Glutamatergic neuron (in vitro differentiated cells): ENCODE measurements at regions not wholly inside any gene's neighbourhood (a gene's known extent, or its start where the extent isn't known, plus 50 kb on each side); places are given as distances from the start of the nearest gene placed in this dataset.

Experiments
- DNase-seq: peaks from one replicate; pipeline ENCODE4 v3.0.0; 2022
- H3K27ac Mint-ChIP-seq: one replicate; pipeline ENCODE4 v1.8.0; 2020; ENCODE audit warnings: mild to moderate bottlenecking, mixed read lengths, inconsistent platforms; ENCODE audit not compliant: unreplicated experiment
- H3K27me3 Mint-ChIP-seq: one replicate; pipeline ENCODE4 v1.8.0; 2020; ENCODE audit warnings: mild to moderate bottlenecking, moderate library complexity, mixed read lengths, inconsistent platforms; ENCODE audit not compliant: unreplicated experiment
- H3K36me3 Mint-ChIP-seq: one replicate; pipeline ENCODE4 v1.8.0; 2020; ENCODE audit warnings: mild to moderate bottlenecking, mixed read lengths, inconsistent platforms; ENCODE audit not compliant: unreplicated experiment
- H3K4me1 Mint-ChIP-seq: one replicate; pipeline ENCODE4 v1.8.0; 2020; ENCODE audit warnings: mild to moderate bottlenecking, low read depth, mixed read lengths, inconsistent platforms; ENCODE audit not compliant: unreplicated experiment
- H3K4me3 Mint-ChIP-seq: one replicate; pipeline ENCODE4 v1.8.0; 2020; ENCODE audit warnings: mild to moderate bottlenecking, mixed read lengths, inconsistent platforms; ENCODE audit not compliant: unreplicated experiment
- H3K9me3 Mint-ChIP-seq: one replicate; pipeline ENCODE4 v1.8.0; 2020; ENCODE audit warnings: mild to moderate bottlenecking, moderate library complexity, mixed read lengths, inconsistent platforms; ENCODE audit not compliant: unreplicated experiment
- TF ChIP-seq, protein P1 (sequence below): fragments of 200-600 bp; sonication (generic); IDR thresholded peaks from one replicate; pipeline ENCODE4 v1.5.0; 2021; ENCODE audit not compliant: partially characterized antibody, unreplicated experiment

DNA sequence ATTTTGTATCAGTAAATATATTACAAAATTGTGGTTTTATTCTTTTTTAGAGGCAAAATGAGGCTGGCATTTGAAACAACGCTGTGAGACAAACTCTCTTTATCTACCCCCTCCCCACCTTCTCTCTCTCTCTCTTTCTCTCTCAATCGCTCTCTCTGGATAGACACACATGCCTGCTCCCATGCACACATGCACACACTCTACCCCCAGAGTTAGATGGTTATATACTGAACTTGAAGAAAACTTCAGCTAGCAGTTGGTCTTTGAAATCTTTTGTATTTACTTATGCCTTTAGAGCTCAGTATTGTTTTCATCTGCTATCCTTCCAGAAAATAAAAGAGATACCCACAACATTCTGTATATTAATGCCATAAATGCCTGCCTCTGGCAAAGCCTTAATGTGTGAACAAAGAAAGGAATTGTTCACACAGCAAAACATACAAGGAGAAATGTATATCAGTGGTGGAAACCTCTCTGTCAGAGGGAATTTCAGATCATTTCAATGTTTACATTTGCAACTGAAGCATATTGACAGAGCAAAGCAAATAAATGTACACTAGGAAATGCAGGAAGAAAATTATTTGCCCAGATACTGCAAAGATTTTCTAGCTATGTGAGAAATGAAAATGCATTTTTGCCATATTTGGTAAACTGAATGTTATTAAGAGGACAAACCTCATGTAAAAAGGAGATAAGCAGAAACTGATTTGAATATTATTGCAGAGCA, 217.0 kb upstream of the UBE2E3 start:
- TF ChIP-seq, protein P1, sequence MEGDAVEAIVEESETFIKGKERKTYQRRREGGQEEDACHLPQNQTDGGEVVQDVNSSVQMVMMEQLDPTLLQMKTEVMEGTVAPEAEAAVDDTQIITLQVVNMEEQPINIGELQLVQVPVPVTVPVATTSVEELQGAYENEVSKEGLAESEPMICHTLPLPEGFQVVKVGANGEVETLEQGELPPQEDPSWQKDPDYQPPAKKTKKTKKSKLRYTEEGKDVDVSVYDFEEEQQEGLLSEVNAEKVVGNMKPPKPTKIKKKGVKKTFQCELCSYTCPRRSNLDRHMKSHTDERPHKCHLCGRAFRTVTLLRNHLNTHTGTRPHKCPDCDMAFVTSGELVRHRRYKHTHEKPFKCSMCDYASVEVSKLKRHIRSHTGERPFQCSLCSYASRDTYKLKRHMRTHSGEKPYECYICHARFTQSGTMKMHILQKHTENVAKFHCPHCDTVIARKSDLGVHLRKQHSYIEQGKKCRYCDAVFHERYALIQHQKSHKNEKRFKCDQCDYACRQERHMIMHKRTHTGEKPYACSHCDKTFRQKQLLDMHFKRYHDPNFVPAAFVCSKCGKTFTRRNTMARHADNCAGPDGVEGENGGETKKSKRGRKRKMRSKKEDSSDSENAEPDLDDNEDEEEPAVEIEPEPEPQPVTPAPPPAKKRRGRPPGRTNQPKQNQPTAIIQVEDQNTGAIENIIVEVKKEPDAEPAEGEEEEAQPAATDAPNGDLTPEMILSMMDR = no peak
- H3K27ac Mint-ChIP-seq = no peak overlapping the region
- no peak overlapping the region for H3K4me3 Mint-ChIP-seq
- H3K4me1 Mint-ChIP-seq = peaks cover 4% of the 10 kb centered on the region
- H3K36me3 Mint-ChIP-seq = peaks cover 8% of the 10 kb centered on the region
- no peak for DNase-seq
- no peaks in the 10 kb centered on the region for H3K27me3 Mint-ChIP-seq
- peaks cover 3% of the 10 kb centered on the region for H3K9me3 Mint-ChIP-seq

DNA sequence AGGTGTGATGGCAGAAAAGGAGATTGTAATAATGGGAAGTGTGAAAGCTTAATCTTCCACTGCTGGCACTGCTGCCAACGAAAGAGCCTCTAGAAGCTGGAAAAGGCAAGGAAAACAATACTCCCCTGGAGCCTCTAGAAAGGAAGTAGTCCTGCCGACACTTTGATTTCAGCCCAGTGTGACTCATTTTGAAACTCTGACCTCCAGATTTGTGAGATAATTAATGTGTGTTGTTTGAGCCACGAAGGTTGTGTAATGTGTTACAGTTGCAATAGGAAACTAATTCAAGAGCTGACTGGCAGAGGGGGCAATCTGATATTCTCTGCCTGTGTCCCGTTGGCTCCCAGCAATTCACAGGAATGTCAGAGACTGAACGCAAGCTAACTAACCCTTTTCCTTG, 219.2 kb upstream of the UBE2E3 start:
- Mint-ChIP-seq H3K27me3 (no peaks in the 10 kb centered on the region), H3K4me3 (no peak overlapping the region), H3K4me1 (peaks cover 4% of the 10 kb centered on the region), H3K27ac (no peak overlapping the region), H3K9me3 (no peaks in the 10 kb centered on the region), H3K36me3 (no peaks in the 10 kb centered on the region)
- no peak for DNase-seq
- TF ChIP-seq, protein P1 = no peak

DNA sequence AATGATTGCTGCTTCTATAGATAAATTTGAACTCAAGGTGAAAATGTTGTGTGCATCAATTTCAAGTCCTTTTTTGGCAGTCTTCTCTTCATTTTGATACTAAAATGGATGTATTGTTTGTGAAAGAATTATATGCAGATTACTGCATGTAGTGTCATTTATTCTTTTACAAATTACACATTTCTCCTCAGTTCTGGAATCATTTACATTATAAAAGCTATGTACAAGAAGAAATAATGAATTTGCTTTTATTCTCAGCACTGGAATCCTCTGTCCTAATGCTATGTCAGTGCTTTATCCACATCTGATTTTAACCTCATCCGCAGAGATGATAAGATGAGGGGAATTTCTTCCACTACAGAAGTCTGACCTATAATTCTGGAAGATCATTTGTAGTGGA, 220.8 kb upstream of the UBE2E3 start:
- DNase-seq = no peak
- no peaks in the 10 kb centered on the region for H3K36me3 Mint-ChIP-seq
- H3K9me3 Mint-ChIP-seq = no peaks in the 10 kb centered on the region
- H3K4me3 Mint-ChIP-seq = no peak overlapping the region
- H3K27ac Mint-ChIP-seq = no peak overlapping the region
- H3K4me1 Mint-ChIP-seq = peaks cover 4% of the 10 kb centered on the region
- TF ChIP-seq, protein P1 = no peak
- no peaks in the 10 kb centered on the region for H3K27me3 Mint-ChIP-seq

DNA sequence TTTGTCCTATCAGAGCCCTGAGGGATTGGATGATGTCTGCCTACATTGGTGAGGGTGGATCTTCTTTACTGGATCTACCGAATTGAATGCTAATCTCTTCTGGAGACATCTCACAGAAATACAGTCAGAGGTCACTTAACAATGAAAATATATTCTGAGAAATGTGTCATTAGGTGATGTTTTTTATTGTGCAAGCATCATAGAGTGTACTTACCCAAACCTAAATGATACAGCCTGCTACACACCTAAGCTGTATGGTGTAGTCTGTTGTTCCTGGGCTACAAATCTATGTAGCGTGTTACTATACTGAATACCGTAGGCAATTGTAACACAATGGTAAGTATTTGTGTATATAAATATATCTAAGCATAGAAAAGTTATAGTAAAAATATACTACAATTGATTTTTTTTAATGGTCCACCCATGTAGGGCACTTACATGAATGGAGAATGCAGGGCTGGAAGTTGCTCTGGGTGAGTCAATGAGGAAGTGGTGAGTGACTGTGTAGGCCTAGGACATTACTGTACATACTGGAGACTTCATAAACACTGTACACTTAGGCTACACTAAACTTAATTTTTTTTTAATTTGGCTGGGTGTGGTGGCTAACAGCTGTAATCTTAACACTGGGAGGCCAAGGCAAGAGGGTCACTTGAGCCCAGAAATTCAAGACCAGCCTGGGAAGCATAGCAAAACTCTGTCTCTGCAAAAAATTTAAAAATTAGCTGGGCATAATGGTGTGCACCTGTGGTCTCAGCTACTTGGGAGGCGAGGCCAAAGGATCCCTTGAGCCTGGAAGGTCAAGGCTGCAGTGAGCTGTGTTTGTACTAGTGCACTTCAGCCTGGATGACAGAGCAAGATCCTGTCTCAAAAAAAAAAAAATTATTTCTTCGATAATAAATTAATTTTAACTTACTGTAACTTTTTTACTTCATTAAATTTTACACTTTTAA, 226.3 kb upstream of the UBE2E3 start:
- H3K36me3 Mint-ChIP-seq = no peaks in the 10 kb centered on the region
- TF ChIP-seq, protein P1 = no peak
- peaks cover 2% of the 10 kb centered on the region for H3K9me3 Mint-ChIP-seq
- no peaks in the 10 kb centered on the region for H3K27me3 Mint-ChIP-seq
- no peak for DNase-seq
- no peak overlapping the region for H3K27ac Mint-ChIP-seq
- H3K4me3 Mint-ChIP-seq = no peak overlapping the region
- H3K4me1 Mint-ChIP-seq = no peaks in the 10 kb centered on the region
